Activated CD8-positive, alpha-beta memory T cell treated with anti-CD3 and anti-CD28 coated beads, Interleukin-2, amount 50 U/mL, for 24 hours (primary cell): ENCODE measurements at regions not wholly inside any gene's neighbourhood (a gene's known extent, or its start where the extent isn't known, plus 50 kb on each side); places are given as distances from the start of the nearest gene placed in this dataset.

Source experiments
- DNase-seq: peaks from one replicate; pipeline ENCODE4 v3.0.0-alpha.2; 2020; ENCODE audit errors: extremely low read depth

GRCh38 chr5:81914696-81915095 lies 57.1 kb upstream of the ATG10 start:
- no peak for DNase-seq

- no peak for DNase-seq
These were observed 58.9 kb upstream of the ATG10 start for GRCh38 chr5:81912933-81913332.

- no peak for DNase-seq
These were observed 62.1 kb upstream of the ATG10 start for GRCh38 chr5:81909677-81910076.

- DNase-seq = no peak
These were observed 63.1 kb upstream of the ATG10 start for GRCh38 chr5:81908771-81909170.

GRCh38 chr5:81908044-81908443 lies 63.8 kb upstream of the ATG10 start:
- DNase-seq = no peak

- DNase-seq = no peak
These were observed 64.7 kb upstream of the ATG10 start for GRCh38 chr5:81907012-81907635.

- DNase-seq = no peak
These were observed 65.7 kb upstream of the ATG10 start for GRCh38 chr5:81906086-81906485.

GRCh38 chr5:81904861-81905260 lies 67.0 kb upstream of the ATG10 start:
- DNase-seq = no peak

GRCh38 chr5:81904166-81904565 lies 67.7 kb upstream of the ATG10 start:
- DNase-seq = no peak

GRCh38 chr5:81901586-81901985 lies 70.2 kb upstream of the ATG10 start:
- no peak for DNase-seq

- no peak for DNase-seq
These were observed 72.7 kb upstream of the ATG10 start for GRCh38 chr5:81899123-81899522.

GRCh38 chr5:81898403-81898802 lies 73.4 kb upstream of the ATG10 start:
- no peak for DNase-seq

GRCh38 chr5:81896764-81897163 lies 75.1 kb upstream of the ATG10 start:
- no peak for DNase-seq

GRCh38 chr5:81895307-81895706 lies 76.5 kb upstream of the ATG10 start:
- DNase-seq = no peak

- no peak for DNase-seq
These were observed 77.9 kb upstream of the ATG10 start for GRCh38 chr5:81893961-81894360.

GRCh38 chr5:81884871-81885270 lies 87.0 kb upstream of the ATG10 start:
- DNase-seq = no peak

- DNase-seq = no peak
These were observed 88.5 kb upstream of the ATG10 start for GRCh38 chr5:81883371-81883770.

GRCh38 chr5:81881595-81881994 lies 90.2 kb upstream of the ATG10 start:
- DNase-seq = no peak

- DNase-seq = no peak
These were observed 91.9 kb upstream of the ATG10 start for GRCh38 chr5:81879936-81880335.

- DNase-seq = no peak
These were observed 93.5 kb upstream of the ATG10 start for GRCh38 chr5:81878333-81878732.

GRCh38 chr5:81866994-81867393 lies 104.8 kb upstream of the ATG10 start:
- no peak for DNase-seq

GRCh38 chr5:81860778-81861177 lies 109.9 kb upstream of the SSBP2 start:
- no peak for DNase-seq

GRCh38 chr5:81859624-81860023 lies 108.7 kb upstream of the SSBP2 start:
- DNase-seq = no peak
